ENCODE measurements at regions not wholly inside any gene's neighbourhood (a gene's known extent, or its start where the extent isn't known, plus 50 kb on each side); places are given as distances from the start of the nearest gene placed in this dataset.

- TF ChIP-seq, protein P1, sequence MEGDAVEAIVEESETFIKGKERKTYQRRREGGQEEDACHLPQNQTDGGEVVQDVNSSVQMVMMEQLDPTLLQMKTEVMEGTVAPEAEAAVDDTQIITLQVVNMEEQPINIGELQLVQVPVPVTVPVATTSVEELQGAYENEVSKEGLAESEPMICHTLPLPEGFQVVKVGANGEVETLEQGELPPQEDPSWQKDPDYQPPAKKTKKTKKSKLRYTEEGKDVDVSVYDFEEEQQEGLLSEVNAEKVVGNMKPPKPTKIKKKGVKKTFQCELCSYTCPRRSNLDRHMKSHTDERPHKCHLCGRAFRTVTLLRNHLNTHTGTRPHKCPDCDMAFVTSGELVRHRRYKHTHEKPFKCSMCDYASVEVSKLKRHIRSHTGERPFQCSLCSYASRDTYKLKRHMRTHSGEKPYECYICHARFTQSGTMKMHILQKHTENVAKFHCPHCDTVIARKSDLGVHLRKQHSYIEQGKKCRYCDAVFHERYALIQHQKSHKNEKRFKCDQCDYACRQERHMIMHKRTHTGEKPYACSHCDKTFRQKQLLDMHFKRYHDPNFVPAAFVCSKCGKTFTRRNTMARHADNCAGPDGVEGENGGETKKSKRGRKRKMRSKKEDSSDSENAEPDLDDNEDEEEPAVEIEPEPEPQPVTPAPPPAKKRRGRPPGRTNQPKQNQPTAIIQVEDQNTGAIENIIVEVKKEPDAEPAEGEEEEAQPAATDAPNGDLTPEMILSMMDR (conservative IDR thresholded peaks at IDR 0.05) = no peak
Measured at GRCh38 chr17:77808686-77809425, 149.6 kb upstream of the TNRC6C start.

GRCh38 chr17:77809814-77810213 lies 148.7 kb upstream of the TNRC6C start:
- no peak overlapping the region for H3K27ac ChIP-seq
- TF ChIP-seq, protein P1 (conservative IDR thresholded peaks at IDR 0.05) = no peak

More at GRCh38 chr17:77808686-77809425, 149.6 kb upstream of the TNRC6C start:
- no peak overlapping the region for H3K27ac ChIP-seq

DNA sequence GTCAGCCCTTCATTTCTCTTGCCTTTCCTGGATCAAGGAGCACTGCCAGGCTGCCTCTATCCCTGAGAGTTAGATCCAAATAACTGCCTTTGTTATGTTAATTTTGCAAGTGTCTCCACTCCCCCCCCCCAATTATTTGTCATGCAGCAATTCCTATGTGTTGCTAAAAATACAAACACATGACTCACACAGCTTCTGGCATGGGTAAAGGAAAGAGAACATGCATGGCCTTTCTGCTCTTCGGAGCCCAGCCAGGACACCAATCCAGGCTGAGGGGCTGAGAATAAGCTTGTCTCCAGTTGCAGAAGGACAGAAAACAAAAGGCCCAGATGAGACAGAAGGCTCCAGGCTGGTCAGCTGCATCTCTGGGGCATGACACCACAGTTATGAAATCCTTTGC lies 148.0 kb upstream of the TNRC6C start:
- H3K27ac ChIP-seq = no peak overlapping the region
- TF ChIP-seq, protein P1 (conservative IDR thresholded peaks at IDR 0.05) = no peak

DNA sequence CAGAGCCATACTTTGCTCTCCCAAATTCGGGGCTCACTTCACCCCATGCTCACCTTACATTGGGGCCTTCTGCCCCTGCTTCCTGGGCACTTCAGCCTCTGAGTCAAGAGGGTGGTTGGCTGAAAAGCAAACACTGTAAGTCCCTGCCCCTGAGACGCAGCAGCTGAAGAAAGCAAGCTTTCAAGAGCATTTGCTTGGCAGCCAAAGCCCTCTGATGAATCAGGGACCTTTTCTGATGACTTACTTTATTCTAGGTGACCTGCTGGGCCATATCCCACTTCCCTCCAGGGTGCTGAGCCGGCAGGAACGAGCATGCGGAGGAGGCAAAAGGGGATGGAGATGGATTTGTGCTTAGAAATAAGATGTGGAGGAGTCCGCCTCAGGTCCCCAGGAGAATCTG lies 147.0 kb upstream of the TNRC6C start:
- TF ChIP-seq, protein P1 (conservative IDR thresholded peaks at IDR 0.05) = no peak
- H3K27ac ChIP-seq = no peak overlapping the region

GRCh38 chr17:77814091-77814772 lies 144.3 kb upstream of the TNRC6C start:
- TF ChIP-seq, protein P1 (conservative IDR thresholded peaks at IDR 0.05) = no peak
- no peak overlapping the region for H3K27ac ChIP-seq

GRCh38 chr17:77815127-77815905 lies 143.2 kb upstream of the TNRC6C start:
- H3K27ac ChIP-seq = no peak overlapping the region
- TF ChIP-seq, protein P1 (conservative IDR thresholded peaks at IDR 0.05) = peak; percentile 13; the same call in 1 of the 2 replicates

GRCh38 chr17:77817953-77818352 lies 140.6 kb upstream of the TNRC6C start:
- H3K27ac ChIP-seq = no peak overlapping the region
- TF ChIP-seq, protein P1 (conservative IDR thresholded peaks at IDR 0.05) = no peak

Data from VCaP (cell line).